ENCODE measurements at regions not wholly inside any gene's neighbourhood (a gene's known extent, or its start where the extent isn't known, plus 50 kb on each side); places are given as distances from the start of the nearest gene placed in this dataset.

GRCh38 chr7:124390301-124390700 is 357.4 kb upstream of the TMEM229A start:
- TF ChIP-seq POLR2A (IDR thresholded peaks at IDR 0.05; ENCODE audit: low read depth, low read length) (no peak), TAF1 (IDR thresholded peaks at IDR 0.05; ENCODE audit: low read depth, low read length) (no peak), POLR2AphosphoS5 (IDR thresholded peaks at IDR 0.05; ENCODE audit: low read depth, low read length) (no peak), PAX5 (IDR thresholded peaks at IDR 0.05; ENCODE audit: insufficient read depth, low read length, severe bottlenecking) (no peak)
